SKM-1 treated with dmso at 0.1 percent for 144 hours (cell line): ENCODE measurements at regions not wholly inside any gene's neighbourhood (a gene's known extent, or its start where the extent isn't known, plus 50 kb on each side); places are given as distances from the start of the nearest gene placed in this dataset.

Experiments
- DNase-seq: peaks from one replicate; lab custom pipeline; 2025; ENCODE audit not compliant: unreplicated experiment; lab: John Stamatoyannopoulos, UW

DNA sequence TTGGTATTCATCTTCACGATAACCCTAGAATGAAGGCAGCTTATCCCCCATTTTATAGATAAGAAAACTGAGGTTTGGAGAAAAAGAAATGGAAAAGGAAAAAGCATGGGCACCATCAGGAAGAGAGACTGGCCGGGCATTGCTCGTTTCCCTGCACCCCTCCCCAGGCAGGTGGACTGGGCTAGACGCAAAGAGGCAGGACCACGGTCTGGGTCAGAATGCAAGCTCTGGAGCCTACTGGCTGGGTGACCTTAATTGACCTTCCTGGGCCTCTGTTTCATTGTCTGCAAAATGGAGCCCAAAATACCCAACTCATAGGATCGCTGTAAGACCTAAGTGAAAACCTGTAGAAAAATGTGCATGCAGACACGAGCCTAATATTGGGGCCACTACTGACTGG, 135.3 kb upstream of the GLI2 start:
- DNase-seq: no peak

- DNase-seq: no peak
Measured at GRCh38 chr2:120600786-120601185, 134.9 kb upstream of the GLI2 start.

DNA sequence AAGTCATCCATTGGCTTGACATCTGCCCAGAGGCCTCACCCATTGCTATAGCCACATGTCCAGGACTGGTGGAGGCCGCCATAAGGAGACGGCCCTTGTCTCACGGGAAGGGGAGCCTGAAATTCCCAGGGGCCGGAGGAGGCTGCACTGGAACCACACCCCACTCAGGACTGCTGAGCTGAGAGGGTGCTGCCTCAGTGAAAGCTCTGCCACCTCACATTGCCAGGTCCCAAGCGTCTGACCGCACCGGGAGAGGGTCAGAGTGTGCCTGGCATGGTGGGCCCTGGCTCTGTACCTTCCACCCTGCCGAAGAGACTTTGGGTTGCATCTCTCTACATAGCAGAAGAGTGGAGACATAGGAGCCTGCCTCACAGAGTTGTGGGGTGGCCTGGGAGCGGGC, 134.1 kb upstream of the GLI2 start:
- no peak for DNase-seq

GRCh38 chr2:120602251-120602650, 133.4 kb upstream of the GLI2 start:
- peak; percentile 27 for DNase-seq

DNA sequence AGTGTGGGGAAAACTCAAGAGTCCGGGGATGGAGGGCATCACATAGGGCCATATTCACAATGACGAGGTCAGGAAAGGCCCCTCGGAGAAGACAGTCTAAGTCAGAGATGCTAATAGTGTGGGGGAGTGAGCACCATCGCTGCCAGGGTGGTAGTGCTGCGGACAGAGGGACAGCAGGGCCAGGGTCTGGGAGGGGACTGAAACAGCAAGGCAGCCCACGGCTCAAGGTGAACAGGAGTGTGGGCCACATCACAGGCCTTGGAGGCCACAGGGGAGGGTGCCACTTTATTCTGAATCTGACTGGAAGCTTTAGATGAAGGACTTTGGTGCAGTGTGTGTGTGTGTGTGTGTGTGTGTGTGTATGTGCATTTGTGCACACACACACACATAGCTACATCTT, 130.9 kb upstream of the GLI2 start:
- DNase-seq: no peak

GRCh38 chr2:120605231-120605935, 130.3 kb upstream of the GLI2 start:
- DNase-seq: peak; percentile 86

DNA sequence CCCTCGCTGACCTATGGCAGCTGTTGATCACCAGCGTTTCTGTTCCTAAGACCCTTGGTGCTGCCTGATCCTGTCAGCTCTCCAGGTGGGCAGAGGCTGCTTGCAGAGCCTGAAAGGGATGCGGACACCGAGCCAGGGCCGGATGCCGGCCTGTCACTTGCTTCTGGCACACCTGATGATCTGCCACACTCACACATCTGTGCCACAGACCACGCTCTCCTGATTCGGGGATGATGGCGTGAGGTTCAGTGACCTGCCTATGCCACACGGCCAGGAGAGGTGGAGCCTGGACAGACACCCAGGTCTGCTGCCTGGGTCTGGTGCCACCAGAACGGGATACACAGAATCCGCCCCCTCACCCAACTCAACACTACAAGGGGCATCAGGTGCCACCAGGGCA, 129.4 kb upstream of the GLI2 start:
- DNase-seq: no peak

DNA sequence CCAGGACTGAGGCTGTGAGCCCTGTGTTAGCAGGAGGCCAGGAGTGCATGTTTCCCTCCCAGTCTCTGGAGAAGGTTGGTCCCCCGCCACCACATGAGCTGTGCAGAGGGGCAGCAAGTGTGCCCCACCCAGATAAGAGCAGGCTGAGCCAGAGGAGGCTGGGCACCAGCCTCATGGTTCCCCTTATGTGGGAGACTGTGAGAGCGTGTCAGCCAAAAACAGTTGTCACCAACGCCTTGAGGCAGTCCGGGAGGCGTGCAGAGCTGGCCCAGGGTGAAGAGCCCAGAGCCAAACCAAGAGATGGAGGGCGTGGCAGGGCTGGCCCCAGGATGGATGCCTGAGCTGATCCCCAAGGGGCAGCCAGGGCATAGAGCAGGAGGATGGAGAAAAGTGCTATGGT, 128.7 kb upstream of the GLI2 start:
- DNase-seq: no peak

DNA sequence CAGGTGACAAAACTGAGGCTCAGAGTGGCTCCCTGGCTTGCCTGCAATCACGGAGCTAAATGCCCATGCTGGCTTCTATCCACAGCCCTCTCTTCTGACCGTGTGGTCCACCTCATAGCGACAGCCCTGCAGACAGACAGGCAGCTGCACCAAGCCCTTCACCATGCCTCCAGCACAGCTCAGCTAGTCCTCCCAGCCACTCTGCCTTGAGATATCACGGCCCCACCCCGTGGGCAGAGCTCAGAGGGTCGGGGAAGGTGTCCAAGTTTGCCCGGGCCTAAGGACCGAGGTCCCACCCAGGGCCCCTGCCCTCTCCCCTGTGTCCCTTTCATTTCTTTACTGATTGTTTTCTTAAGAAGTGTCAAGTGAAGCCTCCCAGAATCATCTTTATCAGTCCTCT, 128.2 kb upstream of the GLI2 start:
- DNase-seq: no peak

DNA sequence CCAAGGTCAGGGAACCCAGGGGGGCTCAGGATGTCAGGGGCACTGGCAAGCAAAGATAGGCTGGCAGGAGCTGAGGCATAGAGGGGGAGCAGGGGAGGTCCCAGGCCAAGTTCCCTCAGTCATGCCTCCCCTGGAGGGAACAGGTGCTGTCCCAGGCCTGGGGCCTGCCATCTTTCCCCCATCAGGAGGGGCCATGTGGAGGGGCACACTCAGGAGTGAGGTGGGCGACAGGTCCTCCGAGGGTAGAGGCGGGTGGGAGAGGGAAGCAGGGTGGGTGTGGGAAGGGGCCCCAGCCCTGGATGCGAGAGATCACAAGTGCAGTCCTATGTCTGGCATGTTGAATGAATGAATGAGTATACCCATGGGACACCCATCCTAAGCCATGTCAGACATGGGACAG, 127.7 kb upstream of the GLI2 start:
- DNase-seq: no peak

GRCh38 chr2:120609826-120610395, 125.8 kb upstream of the GLI2 start:
- no peak for DNase-seq

- no peak for DNase-seq
Measured at GRCh38 chr2:120611016-120611415, 124.7 kb upstream of the GLI2 start.

GRCh38 chr2:120611961-120612360, 123.7 kb upstream of the GLI2 start:
- DNase-seq: no peak

- DNase-seq: no peak
Measured at GRCh38 chr2:120612471-120612870, 123.2 kb upstream of the GLI2 start.

GRCh38 chr2:120612931-120613330, 122.7 kb upstream of the GLI2 start:
- DNase-seq: no peak

GRCh38 chr2:120613742-120614571, 121.7 kb upstream of the GLI2 start:
- no peak for DNase-seq

GRCh38 chr2:120614901-120615300, 120.8 kb upstream of the GLI2 start:
- no peak for DNase-seq

DNA sequence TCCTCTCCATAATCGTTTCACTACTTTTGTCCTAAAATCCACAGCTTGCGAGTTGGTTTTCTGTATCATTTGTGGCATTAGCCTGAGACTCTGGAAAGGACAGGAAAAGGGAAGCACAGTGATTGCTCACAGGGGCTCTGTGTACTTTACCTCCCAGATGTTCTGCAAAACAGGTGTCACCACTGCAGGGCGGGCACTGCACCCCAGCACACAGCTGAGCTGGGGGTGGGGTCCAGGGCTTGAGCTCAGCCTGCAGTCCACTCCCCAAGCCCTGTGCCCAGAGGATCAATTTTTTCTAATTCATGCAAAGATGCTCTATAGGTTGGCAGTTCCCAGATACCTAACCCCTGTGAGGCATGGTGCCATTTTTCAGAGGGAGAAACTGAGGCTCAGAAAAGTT, 119.4 kb upstream of the GLI2 start:
- no peak for DNase-seq

GRCh38 chr2:120617055-120617454, 118.6 kb upstream of the GLI2 start:
- DNase-seq: no peak

DNA sequence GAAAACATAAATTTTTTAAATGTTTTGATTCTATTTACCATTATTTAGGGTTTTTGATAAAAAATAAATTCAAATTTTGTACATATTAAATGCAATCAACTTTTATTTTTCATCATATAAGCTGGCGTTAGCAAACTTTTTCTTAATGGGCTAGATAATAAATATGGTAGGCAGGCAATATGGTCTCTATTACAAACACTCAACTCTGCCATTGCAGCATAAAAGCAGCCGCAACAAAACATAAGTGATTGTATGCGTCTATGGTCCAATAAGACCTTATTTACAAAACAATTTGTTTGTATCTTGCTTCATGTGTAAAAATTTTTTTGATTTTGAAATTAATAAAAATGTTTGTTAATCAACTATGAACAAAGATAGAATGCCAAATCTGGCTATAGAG, 116.8 kb upstream of the GLI2 start:
- no peak for DNase-seq

DNA sequence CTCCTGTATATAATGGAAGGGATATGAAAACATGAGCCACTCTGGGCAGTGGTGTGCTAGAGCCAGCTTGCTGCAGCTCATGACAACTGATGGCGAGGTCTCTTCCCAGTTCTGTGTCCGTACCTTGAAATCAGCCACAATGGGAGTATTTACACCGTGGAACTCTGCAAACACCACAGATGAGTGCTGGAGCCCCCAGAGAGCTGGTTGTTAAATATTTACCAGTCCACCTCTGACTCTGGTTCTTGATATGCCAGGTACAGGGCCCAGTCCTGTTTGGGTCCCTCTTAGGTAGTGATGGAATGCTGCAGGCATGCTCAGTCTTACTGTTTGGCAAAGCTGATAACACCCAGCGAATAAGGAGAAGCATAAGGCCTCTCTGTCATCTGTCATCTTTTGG, 116.1 kb upstream of the GLI2 start:
- DNase-seq: no peak
